ENCODE measurements at regions not wholly inside any gene's neighbourhood (a gene's known extent, or its start where the extent isn't known, plus 50 kb on each side); places are given as distances from the start of the nearest gene placed in this dataset.
"Not testable (repeated sequence)": the region's sequence is repeated elsewhere in the genome, so short reads cannot be mapped to it uniquely, and the experiment has no call there.

DNA sequence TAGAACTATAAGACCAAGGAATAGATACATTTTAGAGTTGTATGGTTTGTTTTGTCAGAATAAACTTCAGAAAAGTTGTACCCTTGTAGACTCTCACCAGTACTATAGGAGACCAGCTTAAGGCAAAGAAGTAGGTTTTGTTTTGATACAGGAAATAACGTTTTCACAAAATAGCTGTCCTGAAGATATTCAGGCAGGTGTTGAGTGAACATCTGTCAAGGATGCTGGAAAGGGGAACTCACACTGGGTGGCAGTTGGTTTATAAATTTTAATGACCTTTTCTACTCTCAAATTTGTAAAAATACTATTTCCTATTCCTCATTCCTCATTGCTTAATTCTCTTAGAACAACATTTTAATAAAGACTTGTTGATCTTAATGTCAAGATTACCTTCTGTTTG lies 174.0 kb upstream of the MAN1A1 start:
- DNase-seq (ENCODE audit: low read depth) = no peak

DNA sequence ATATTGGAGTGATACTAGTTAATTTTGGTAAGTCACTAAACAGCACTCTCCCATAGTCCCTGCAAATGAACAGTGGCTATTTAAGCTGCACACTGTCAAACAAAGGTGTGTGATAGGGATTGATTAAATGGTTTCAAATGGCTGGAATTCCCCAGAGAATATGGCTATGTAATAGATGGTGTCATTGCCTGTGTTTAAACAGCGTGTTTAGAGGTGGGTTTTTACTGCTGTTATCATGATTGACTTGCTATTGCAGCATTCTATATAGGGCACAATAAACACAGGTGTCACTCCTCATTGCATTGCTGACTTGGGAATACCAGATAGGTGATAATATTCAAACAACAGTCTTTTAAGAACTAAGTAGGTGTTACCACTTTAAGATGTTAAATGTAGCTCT lies 171.7 kb upstream of the MAN1A1 start:
- DNase-seq (ENCODE audit: low read depth) = no peak

DNA sequence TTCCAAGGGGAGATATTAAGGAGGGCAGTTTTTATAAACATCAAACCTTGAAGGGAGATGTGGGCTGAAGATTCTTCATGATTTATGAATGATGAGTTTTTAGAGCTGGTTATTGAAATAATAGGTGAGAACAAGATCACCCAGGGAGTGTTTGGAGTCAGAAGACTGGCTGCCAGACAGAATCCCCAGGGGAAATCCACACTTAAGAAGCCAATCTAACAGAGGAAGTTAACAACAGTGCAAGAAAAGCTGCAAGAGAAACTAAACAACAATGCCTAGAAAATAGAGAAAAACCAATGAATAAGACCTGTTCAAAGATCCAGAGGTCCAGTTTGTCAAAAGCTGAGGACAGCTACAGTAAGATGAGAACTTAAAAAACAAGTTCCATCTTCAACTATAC lies 167.9 kb upstream of the MAN1A1 start:
- DNase-seq (ENCODE audit: low read depth) = no peak

DNA sequence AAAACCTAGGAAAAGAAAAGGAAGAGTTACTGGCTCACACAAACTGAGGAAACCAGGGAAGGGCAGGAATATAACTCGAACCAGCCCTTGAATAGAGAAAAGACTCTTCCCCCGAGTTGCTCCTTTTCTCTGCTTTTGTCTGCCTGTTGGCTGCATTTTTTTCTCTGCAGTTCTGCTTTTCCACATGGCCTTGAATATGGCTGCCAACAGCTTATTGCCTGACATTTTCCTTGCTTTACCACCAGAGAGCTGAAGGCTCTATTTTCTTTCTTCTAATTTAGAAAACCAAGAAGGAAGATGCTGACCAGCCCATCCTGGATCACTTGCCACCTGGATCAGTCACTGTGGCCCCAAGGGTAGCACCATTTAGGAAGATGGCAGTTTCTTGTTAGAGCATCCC lies 164.8 kb upstream of the MAN1A1 start:
- DNase-seq (ENCODE audit: low read depth) = no peak

DNA sequence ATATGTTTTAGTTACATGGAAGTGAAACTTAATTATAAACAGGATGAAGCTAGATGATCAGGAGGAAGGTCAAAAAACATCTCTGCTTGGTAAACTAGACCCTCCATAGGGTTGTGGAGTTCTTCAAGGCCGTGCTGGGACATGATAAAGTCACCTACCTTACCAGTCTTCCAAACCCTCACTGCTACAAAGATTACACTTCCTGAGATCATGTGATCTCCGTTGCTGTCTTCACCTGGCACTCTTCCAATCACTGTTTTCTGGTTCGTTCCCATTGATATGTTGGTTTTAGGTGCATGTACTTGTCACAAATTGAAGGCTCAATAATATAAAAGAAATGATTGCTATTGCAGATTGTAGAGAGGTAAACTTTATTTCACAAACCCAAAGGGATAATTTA lies 161.5 kb upstream of the MAN1A1 start:
- no peak for DNase-seq (ENCODE audit: low read depth)

DNA sequence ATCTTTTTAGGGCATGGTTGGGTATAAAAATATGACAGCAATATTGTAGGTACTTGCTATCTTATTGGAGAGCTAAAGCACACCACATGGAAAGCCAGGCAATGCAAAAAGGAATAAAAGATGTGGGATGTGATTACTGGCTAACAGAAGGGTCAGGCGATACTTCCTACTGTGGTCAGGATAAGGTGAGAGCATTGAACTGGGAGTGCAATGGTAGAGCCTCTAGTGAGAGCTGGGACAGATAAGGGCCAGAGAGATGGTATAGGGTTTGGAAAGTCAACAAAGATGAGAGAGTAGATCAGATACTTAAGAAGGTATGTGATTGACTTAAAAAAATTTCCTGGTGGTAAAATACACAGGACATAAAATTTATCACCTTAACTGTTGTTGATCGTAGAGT lies 160.7 kb upstream of the MAN1A1 start:
- DNase-seq (ENCODE audit: low read depth) = no peak

DNA sequence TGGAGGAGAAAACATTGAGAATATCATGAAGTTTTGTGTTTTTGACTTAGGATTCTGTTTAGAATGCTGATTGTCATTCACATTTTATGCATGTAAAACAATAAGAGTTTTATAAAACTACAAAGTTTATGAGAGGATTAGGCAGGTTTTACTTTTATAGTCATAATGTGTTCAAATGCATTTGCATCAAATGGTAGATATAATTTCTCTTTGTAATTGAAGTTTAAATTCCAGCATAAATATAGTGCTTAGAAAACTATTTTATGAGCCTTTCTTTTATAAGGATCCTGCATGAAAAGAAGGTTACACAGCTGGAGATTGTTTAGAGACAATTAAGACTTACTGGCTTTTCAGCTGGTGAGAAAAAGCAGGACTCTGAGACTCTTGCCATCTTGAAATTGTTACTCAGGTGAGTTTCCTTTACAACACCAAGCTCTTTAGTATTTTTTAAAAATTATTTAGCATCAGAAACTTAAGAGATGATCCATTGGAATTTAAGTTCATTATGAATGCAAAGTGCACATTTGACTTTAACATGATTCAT lies 157.1 kb upstream of the MAN1A1 start:
- DNase-seq (ENCODE audit: low read depth) = no peak

DNA sequence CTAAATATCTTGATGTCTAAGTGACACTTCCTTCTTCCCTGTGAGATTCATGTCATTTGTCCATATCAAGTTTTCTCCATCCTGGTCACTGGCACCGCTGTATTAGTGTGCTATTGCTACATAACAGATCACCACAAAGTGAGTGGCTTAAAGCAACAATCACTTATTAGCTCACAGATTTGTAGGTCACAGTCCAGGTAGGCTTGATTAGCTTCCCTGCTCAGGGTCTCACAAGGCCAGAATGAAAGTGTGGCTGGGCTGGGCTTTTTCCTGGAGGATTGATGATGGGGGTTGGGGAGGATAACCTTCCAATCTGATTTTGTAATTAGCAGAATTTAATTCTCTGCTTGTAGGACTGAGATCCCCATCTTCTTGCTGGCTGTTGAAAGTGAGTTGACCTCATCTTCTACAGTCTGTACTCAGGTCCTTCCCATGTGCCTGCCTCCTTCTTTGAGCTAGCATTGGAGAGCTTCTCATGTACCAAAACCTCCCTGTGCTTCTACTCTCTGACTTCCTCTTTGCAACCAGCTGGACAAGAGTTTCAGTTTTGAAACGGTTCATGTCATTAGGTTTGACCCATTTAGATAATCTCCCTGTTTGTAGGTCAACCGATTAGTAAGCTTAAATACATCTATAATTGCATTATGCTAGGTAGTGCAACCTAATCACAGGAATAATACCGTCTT lies 152.4 kb upstream of the MAN1A1 start:
- DNase-seq (ENCODE audit: low read depth) = no peak

DNA sequence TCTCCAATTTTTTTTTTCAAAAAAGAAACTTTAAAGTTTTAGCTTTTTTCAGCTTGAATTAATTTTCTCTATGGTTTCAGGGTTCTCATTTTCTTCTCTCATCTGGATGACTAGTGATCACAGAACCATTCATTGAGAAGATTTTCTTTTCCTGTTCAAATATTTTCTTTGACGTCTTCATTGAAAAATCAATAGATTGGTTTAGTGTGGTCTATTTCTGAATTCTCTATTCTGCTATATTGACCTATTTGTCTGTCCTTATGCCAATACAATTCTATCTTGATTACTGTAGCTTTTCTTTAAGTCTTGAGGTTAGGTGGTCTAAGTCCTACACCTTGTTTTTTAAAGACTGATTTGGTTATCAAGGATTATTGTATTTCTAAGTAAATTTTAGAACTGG lies 150.2 kb upstream of the MAN1A1 start:
- DNase-seq (ENCODE audit: low read depth) = no peak

DNA sequence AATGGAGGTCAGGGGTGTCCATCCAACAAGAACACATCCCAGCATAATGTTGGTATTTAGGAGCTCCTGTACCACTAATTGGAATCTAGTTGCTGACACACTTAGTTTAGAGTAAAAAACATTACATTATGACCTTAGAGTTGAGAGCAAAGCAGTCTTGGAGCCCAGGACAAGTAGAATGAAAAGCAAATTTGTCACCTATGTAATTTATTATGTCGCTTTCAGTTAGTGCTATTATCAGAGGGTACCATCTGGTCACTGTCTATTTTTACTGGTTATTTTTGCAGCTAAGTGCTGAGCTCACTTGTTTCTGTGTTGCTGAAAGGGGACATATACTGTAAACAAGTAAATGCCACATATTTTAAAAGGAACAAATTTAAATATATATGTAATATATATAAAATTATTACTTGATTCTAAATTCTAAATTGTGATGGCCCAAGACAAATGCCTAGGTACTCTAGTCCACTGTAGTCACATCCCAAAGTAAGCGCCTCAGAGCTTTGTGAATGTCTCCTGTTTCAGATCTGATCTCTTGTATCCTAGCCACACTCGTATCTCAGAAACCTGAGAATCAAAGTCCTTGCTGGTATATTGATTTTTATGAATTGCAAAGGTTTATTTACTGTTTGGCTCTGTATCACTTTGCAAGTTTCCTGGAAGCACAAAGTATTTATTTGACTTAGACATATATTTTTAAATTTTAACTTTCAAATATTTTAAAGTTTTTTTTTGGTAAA lies 148.6 kb upstream of the MAN1A1 start:
- DNase-seq (ENCODE audit: low read depth) = no peak

DNA sequence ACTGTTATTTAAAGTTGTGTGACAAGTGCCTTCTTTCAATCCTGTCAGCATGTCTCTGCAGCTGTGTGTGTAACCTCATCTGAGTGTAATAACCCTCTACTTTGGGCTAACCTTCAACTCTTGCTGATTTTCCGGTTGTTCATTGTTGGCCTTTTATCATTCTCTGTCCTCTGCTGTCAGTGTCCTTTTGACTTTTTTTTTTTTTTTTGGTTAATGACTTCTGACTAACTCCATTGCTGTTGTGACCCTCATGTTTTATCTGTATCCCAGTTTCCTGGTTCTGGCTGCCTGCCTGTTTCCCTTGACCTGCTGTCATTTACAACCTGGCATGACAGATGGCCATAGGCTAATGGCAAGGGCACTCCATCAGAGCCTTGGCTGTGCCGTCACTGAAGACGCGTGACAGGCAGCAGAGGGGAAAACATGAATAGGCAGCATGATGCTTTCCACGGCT lies 145.7 kb upstream of the MAN1A1 start:
- DNase-seq (ENCODE audit: low read depth) = peak; percentile 24

DNA sequence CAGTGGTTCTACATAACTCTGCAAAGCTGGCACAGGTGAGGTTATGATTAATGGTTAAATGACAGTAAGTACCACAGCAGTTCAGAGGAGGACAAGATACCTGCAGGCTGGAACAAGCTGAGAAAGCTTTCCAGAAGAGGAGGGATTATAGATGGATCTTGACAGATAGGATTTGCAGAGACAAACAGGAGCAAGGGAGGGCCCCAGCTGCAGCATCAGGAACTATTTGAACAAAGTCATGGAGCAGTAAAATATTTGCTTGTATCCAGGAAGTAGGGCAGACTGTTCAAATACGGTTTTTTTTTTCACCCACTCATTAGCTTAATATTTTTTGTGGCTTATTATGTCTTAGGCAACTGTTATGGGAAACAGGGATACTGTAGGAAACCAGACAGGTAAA lies 144.4 kb upstream of the MAN1A1 start:
- DNase-seq (ENCODE audit: low read depth) = no peak

DNA sequence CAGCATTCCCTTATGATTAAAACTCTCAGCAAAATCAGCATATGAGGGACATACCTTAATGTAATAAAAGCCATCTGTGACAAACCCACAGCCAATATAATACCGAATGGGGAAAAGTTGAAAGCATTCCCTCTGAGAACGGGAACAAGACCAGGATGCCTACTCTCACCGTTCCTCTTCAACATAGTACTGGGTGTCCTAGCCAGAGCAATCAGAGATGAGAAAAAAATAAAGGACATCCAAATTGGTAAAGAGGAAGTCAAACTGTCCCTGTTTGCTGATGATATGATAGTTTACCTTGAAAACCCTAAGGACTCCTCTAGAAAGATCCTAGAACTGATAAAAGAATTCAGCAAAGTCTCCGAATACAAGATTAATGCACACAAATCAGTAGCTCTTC lies 141.6 kb upstream of the MAN1A1 start:
- not testable (repeated sequence) for DNase-seq (ENCODE audit: low read depth)

DNA sequence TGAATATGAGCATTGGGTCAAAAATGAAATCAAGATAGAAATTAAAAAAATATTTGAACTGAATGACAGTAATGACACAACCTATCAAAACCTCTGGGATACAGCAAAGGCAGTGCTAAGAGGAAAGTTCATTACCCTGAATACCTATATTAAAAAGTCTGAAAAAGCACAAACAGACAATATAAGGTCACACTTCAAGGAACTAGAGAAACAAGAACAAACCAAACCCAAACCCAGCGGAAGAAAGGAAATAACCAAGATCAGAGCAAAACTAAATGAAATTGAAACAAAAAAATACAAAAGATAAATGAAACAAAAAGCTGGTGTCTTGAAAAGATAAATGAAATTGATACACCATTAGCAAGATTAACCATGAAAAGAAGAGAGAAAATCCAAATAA lies 140.5 kb upstream of the MAN1A1 start:
- not testable (repeated sequence) for DNase-seq (ENCODE audit: low read depth)

DNA sequence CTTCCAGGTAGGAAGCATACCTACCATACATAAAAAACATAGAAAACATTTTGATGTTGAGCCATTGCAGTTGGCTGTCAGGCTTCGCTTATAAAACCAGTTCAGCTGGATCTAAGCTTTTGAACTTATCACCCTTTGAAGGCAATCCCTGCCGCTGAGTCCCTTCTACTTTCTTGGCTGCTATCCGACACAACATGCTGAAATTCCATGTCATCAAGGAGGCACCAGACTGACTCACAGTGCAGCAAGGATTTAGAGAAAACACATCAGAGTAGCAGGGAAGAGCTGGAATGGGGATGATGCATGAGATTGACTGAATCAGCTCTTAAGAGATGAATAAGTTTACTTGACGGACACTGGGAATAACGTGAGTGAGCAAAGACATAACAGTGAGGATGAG lies 135.0 kb upstream of the MAN1A1 start:
- DNase-seq (ENCODE audit: low read depth) = peak; percentile 81

DNA sequence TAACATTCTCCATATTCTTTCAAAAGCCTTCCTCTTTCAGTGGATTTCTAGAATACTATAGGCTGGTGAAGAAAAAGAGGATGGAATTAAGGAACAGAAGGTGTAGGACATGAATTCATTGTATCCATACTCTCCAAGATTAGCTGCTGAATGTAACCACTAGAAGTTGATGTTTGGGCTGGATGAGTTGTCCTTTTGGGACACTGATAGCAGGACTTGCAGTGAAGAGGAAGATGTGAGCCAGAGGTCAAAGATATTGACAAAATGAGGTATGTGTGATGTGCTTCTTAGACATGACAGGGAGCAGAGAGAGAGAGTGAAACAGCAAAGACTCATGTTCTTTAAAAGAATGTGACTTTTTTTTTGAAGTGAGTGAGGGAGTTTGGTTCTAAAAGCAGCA lies 134.3 kb upstream of the MAN1A1 start:
- no peak for DNase-seq (ENCODE audit: low read depth)

DNA sequence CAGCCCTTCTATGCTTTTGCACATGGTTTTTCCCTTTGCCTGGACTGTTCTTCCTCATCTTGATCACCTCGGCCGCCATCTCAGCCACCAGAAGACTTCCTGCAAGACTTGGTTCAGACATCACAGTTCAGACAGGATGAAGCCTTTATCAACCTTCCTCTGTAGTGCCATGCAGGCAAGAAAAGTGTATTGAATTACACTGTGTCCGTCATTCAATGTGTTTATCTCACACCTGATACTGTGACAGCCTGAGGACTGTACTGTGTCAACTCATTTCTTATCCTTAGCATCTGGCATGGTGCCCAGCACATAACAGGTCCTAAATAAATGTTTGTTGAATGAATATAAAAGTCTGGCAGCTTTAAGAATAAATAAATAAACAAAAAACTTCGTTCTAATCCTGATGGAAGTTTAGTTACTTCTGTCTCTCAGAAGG lies 133.3 kb upstream of the MAN1A1 start:
- no peak for DNase-seq (ENCODE audit: low read depth)

DNA sequence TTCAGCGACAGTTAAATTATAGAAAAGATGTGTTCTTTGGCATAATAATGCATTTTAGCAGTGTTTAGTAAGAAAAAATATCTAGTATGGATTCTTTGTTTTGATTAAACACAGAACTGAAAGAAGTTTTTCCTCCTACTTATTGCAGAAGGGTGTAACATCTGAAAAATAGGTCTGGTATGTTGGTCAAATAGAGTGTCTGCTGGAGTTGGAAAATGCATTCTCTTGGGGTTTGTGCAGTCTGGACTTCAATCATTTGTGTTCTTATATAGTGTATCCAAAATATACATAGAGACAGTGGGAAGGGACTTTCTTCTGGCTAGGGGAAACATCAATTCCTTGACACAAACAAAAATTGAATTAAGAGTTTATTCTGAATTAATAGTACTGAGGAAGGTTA lies 132.4 kb upstream of the MAN1A1 start:
- DNase-seq (ENCODE audit: low read depth) = no peak

DNA sequence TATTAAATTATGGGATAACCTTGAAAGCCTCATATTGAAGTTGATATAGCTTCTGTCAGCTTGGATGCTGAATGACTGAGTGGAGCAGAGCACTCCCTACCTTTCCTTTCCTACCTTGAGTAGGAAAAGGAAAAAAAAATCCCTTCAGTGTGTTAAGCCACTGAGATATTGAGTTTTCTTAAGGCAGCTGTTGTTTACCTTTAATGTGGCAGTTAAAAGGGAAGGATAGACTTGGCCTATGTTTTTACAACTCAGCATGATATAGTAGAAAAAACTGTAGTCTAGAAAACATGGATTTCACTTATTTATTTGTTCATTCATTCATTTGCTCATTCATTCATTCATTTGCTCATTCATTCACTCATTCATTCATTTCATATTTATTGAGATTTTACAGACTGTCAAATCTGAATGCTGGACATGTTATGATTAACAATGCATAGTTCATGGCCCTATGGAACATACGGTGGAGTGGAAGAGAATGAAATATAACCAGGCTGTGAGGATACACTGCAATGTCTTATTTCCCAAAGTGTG lies 131.5 kb upstream of the MAN1A1 start:
- DNase-seq (ENCODE audit: low read depth) = no peak

DNA sequence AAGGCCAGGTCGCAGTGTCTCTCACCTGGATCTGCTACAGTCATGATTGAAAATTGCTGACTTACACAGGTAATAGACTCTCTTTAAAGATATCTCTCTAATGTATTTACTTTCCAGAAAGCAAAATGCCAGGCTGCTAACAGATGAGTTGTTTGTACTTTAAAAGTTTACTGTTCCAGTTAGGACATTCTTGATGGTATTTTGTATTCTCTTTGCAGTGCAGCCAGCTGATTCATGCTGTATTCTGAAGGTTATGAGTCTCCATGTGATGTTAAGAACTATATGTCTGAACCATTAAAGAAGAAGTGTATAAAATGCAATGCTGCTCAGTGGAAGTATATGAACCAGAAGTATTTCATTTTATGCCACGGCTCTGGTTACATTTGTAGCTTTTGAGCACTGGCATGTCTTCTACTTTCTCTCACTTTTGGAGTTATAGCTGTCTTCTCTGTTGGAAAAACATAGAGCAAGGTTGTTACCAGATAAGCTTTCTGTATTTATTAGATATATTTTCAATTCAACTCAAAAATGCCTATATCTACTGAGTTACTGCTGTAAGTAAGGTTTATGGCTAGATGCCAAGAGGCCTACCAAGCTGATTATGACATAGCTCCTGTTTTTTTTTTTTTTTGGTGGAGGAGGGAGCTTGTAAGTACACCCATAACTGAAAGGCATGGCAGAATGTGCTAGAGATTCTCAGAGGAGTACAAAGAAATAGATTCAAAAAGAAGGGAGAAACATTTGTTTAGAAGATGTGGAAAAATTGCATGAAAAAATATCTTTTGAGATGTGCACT lies 130.5 kb upstream of the MAN1A1 start:
- peak; percentile 20 for DNase-seq (ENCODE audit: low read depth)

DNA sequence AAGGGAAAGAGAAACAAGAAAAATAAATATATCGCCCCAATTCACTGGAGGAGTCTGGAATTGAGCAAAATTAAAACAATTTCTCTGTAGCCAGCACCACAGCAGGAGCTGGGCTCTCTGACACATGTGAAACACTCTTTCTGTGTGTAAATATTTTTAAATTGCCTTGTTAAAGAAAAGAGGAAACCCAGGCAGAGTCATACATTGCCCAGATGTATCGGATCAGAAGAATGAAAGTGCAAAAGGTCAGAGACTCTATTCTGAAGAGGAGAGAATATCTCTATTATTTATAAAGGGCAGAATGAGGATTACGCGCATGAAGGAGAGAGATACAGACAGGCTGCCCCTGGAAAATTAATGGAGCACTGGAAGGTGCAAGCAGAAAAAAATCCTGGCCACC lies 127.0 kb upstream of the MAN1A1 start:
- no peak for DNase-seq (ENCODE audit: low read depth)

DNA sequence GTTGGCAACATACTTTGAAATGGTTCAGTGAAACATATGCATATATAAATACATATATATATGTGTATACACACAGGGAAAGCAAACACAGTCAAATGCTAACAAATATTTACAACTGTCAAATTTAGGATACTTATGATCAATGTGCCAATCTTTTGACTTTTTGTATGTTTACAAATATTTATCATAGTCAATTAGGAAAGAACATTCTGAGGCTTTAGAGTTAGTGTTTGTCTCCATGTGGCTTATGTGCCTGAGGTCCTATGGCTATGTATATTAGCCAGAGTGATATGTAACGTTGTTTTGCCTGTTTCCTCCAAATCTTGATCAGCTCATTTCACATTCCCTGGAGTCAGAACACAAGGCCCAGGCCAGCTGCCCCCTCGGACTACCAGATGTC lies 126.5 kb upstream of the MAN1A1 start:
- DNase-seq (ENCODE audit: low read depth) = no peak

All from myocyte (in vitro differentiated cells).